ENCODE measurements at regions not wholly inside any gene's neighbourhood (a gene's known extent, or its start where the extent isn't known, plus 50 kb on each side); places are given as distances from the start of the nearest gene placed in this dataset.

DNA sequence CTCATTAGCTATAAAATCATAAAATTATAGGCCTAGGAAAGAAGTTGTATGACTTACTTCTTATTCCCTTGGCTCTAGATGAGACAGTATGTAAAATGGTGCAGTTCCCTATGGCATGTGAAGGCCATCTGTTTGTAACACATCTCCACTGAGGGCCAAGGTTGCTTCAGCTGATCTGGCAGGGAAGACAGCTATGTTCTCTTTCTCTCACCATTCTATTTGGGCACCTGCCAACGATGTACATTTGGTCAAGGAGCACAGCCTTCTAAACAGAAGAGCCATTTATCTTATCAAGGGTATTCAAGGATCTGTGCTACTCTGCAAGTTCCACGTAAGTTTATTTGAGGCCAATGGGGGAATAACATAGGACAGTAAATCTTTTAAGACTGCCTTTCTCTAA is 129.8 kb upstream of the TOM1L1 start:
- H3K9me3 ChIP-seq (ENCODE audit: insufficient read depth, low read length) = no peaks in the 10 kb centered on the region
- DNase-seq (ENCODE audit: low read depth, low spot score) = no peak
- H3K27me3 ChIP-seq (ENCODE audit: insufficient read depth, insufficient read length) = no peaks in the 10 kb centered on the region
- H3K4me1 ChIP-seq (ENCODE audit: insufficient read depth, insufficient read length) = no peaks in the 10 kb centered on the region
- no peak overlapping the region for H3K4me3 ChIP-seq (ENCODE audit: insufficient read length, low read depth)
- no peaks in the 10 kb centered on the region for H3K36me3 ChIP-seq (ENCODE audit: insufficient read depth, insufficient read length, low read length)
- no peak for TF ChIP-seq YY1 (IDR thresholded peaks at IDR 0.05; ENCODE audit: insufficient read depth, insufficient read length)
- no peak overlapping the region for H3K9ac ChIP-seq (ENCODE audit: insufficient read length, low read depth)

DNA sequence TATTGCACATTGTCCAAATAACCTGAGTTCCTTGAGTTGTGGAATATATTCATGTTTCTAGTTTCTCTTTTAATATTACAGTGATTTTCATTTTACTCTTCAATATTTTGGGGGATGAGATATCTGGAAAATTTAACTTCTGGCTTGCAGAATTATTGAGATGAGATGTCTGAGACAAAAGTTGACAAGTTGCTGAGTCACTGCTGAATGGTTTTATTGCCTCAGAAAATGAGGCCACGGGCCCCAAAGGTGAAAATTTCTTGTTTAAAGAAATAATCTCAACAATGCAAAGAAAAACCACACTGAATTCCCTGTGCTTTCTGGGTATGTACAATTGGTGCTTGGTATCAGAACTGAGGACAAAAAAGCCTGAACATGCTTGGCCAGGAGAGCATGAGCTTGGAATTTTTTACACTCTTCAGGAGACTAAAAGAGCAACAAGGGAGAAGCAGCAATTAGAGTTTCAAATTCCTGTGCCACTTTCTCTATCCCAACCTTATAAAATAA is 129.2 kb upstream of the TOM1L1 start:
- TF ChIP-seq ZNF274 (IDR thresholded peaks at IDR 0.05; ENCODE audit: low read depth, low read length) (no peak), SUZ12 (IDR thresholded peaks at IDR 0.05; ENCODE audit: extremely low read depth, insufficient read depth, insufficient read length) (no peak), YY1 (IDR thresholded peaks at IDR 0.05; ENCODE audit: insufficient read depth, insufficient read length) (no peak)
- no peaks in the 10 kb centered on the region for H3K9me3 ChIP-seq (ENCODE audit: insufficient read depth, low read length)
- H3K4me1 ChIP-seq (ENCODE audit: insufficient read depth, insufficient read length) = no peaks in the 10 kb centered on the region
- no peaks in the 10 kb centered on the region for H3K27me3 ChIP-seq (ENCODE audit: insufficient read depth, insufficient read length)
- no peak overlapping the region for H3K4me3 ChIP-seq (ENCODE audit: insufficient read length, low read depth)
- DNase-seq (ENCODE audit: low read depth, low spot score) = no peak
- H3K9ac ChIP-seq (ENCODE audit: insufficient read length, low read depth) = no peak overlapping the region
- no peaks in the 10 kb centered on the region for H3K36me3 ChIP-seq (ENCODE audit: insufficient read depth, insufficient read length, low read length)

DNA sequence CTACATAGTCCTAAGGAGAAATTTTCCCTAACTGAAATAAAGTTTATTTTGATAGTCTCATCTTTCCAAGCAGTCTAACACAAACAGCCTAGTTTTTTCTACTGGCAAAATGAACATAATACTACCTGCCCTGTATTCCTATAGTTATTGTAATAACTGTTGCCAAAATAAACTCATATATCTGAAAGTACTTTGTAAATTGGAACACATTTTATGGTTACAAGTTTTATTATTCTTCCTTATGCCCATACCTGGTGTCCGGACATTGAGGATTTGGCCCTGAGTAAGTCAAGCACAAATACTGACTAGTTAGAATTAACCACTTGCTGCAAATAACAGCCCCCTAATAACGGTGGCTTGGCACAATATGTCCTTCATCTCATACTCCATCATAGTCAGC is 120.4 kb upstream of the TOM1L1 start:
- Histone ChIP-seq H3K27me3 (ENCODE audit: insufficient read depth, insufficient read length) (no peaks in the 10 kb centered on the region), H3K9ac (ENCODE audit: insufficient read length, low read depth) (no peak overlapping the region), H3K4me3 (ENCODE audit: insufficient read length, low read depth) (no peak overlapping the region), H3K36me3 (ENCODE audit: insufficient read depth, insufficient read length, low read length) (no peaks in the 10 kb centered on the region), H3K4me1 (ENCODE audit: insufficient read depth, insufficient read length) (no peaks in the 10 kb centered on the region), H3K9me3 (ENCODE audit: insufficient read depth, low read length) (no peaks in the 10 kb centered on the region)
- TF ChIP-seq ZNF274 (IDR thresholded peaks at IDR 0.05; ENCODE audit: low read depth, low read length) = no peak
- no peak for TF ChIP-seq YY1 (IDR thresholded peaks at IDR 0.05; ENCODE audit: insufficient read depth, insufficient read length)
- no peak for TF ChIP-seq SUZ12 (IDR thresholded peaks at IDR 0.05; ENCODE audit: extremely low read depth, insufficient read depth, insufficient read length)
- DNase-seq (ENCODE audit: low read depth, low spot score) = no peak

GRCh38 chr17:54781389-54781788 is 119.3 kb upstream of the TOM1L1 start:
- Histone ChIP-seq H3K4me3 (ENCODE audit: insufficient read length, low read depth) (no peak overlapping the region), H3K9me3 (ENCODE audit: insufficient read depth, low read length) (no peaks in the 10 kb centered on the region), H3K27me3 (ENCODE audit: insufficient read depth, insufficient read length) (no peaks in the 10 kb centered on the region), H3K9ac (ENCODE audit: insufficient read length, low read depth) (no peak overlapping the region), H3K4me1 (ENCODE audit: insufficient read depth, insufficient read length) (no peaks in the 10 kb centered on the region), H3K36me3 (ENCODE audit: insufficient read depth, insufficient read length, low read length) (no peaks in the 10 kb centered on the region)
- TF ChIP-seq SUZ12 (IDR thresholded peaks at IDR 0.05; ENCODE audit: extremely low read depth, insufficient read depth, insufficient read length) = no peak
- TF ChIP-seq YY1 (IDR thresholded peaks at IDR 0.05; ENCODE audit: insufficient read depth, insufficient read length) = no peak
- no peak for TF ChIP-seq ZNF274 (IDR thresholded peaks at IDR 0.05; ENCODE audit: low read depth, low read length)
- DNase-seq (ENCODE audit: low read depth, low spot score) = no peak

DNA sequence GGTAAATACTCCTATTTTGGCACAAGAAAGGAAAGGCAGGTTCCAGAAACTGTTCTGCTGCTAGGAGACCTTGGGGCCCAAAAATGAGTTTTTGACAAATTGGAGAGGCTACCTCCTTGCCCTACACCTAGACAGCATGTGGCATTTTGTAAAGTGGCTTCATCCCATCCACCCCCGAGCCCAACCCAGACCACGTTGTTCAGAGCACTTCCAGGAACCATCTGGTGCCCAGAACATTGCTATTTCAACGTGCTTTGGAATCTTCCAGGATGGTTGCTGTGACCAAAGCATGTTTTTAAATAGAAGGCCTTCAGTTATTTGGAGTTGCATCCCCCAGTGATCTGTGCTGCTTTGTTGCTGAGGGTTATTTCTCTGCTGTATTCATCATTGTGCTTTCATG is 116.3 kb upstream of the TOM1L1 start:
- Histone ChIP-seq H3K4me3 (ENCODE audit: insufficient read length, low read depth) (no peak overlapping the region), H3K4me1 (ENCODE audit: insufficient read depth, insufficient read length) (no peaks in the 10 kb centered on the region), H3K36me3 (ENCODE audit: insufficient read depth, insufficient read length, low read length) (no peaks in the 10 kb centered on the region), H3K9ac (ENCODE audit: insufficient read length, low read depth) (no peak overlapping the region), H3K9me3 (ENCODE audit: insufficient read depth, low read length) (no peaks in the 10 kb centered on the region), H3K27me3 (ENCODE audit: insufficient read depth, insufficient read length) (no peaks in the 10 kb centered on the region)
- DNase-seq (ENCODE audit: low read depth, low spot score) = no peak
- no peak for TF ChIP-seq YY1 (IDR thresholded peaks at IDR 0.05; ENCODE audit: insufficient read depth, insufficient read length)
- TF ChIP-seq SUZ12 (IDR thresholded peaks at IDR 0.05; ENCODE audit: extremely low read depth, insufficient read depth, insufficient read length) = no peak
- TF ChIP-seq ZNF274 (IDR thresholded peaks at IDR 0.05; ENCODE audit: low read depth, low read length) = no peak

DNA sequence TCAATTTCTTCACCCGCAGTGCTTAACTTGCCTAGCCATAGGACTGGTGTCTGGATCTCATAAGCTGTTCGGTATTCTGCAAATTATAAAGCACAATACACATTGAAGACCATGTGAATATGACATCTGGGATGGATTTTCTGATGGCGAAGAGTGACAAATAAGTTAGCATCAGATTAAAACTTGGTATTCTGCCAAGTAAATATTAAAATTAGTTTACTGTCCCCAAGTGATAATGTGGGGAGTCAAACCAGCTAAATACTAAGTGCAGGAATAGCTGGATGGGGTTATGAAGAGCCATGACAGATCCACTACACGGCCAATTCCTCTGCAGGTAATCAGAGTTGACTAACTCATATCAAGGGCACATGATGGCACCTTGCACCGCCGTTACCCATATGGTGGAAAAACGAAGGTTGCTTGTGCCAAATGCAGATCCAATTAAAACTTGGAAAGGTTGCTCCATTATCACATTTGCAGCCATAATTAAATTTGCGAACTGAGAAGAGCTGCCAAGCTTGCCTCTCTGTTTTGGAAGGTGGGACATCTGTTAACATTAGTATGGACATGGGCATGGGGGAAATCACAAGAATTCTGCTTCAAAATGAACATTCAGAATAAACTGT is 114.9 kb upstream of the TOM1L1 start:
- no peaks in the 10 kb centered on the region for H3K36me3 ChIP-seq (ENCODE audit: insufficient read depth, insufficient read length, low read length)
- no peak overlapping the region for H3K4me3 ChIP-seq (ENCODE audit: insufficient read length, low read depth)
- TF ChIP-seq ZNF274 (IDR thresholded peaks at IDR 0.05; ENCODE audit: low read depth, low read length) = no peak
- DNase-seq (ENCODE audit: low read depth, low spot score) = no peak
- H3K4me1 ChIP-seq (ENCODE audit: insufficient read depth, insufficient read length) = no peaks in the 10 kb centered on the region
- no peaks in the 10 kb centered on the region for H3K9me3 ChIP-seq (ENCODE audit: insufficient read depth, low read length)
- H3K9ac ChIP-seq (ENCODE audit: insufficient read length, low read depth) = no peak overlapping the region
- H3K27me3 ChIP-seq (ENCODE audit: insufficient read depth, insufficient read length) = no peaks in the 10 kb centered on the region

DNA sequence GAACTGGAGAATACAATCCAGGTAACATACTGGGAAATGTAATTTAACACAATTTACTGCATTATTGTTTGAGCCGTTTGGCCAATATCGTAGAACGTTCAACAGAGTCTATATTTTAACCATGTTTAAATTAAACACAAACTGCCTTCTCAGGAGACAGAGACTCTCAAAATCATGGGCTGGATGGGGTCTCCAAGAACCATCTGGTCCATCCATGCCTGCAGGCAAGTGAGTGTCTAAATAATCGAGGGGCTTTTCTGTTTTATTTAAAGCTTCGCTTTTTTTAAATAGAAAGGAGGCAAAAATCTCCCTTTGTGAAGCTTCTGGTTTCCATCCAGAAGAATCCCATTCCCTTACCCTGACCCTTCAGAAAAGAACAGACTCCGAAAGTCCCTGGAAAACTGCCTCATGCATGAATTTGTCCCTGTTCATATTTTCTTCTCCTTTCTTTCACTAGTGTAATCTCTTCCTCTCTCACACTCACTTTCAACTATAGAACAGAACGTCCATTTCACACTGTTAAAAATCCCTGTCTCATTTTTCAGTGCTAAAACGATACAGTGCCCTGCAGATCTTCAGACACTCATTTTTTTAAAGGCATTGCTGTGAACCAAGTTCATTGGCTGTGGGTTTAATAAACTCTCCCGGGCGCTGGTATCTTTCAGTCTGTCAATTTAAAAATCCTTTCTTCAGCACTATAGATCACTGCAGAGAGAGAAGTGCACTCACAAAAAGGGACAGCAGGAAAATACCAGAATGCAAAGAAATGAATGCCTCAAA is 111.4 kb upstream of the TOM1L1 start:
- Histone ChIP-seq H3K27me3 (ENCODE audit: insufficient read depth, insufficient read length) (no peaks in the 10 kb centered on the region), H3K36me3 (ENCODE audit: insufficient read depth, insufficient read length, low read length) (no peaks in the 10 kb centered on the region), H3K9me3 (ENCODE audit: insufficient read depth, low read length) (peaks cover 5% of the 10 kb centered on the region; the same call in 1 of the 2 replicates), H3K4me1 (ENCODE audit: insufficient read depth, insufficient read length) (no peaks in the 10 kb centered on the region), H3K4me3 (ENCODE audit: insufficient read length, low read depth) (no peak overlapping the region), H3K9ac (ENCODE audit: insufficient read length, low read depth) (no peak overlapping the region)
- TF ChIP-seq SUZ12 (IDR thresholded peaks at IDR 0.05; ENCODE audit: extremely low read depth, insufficient read depth, insufficient read length) = no peak
- no peak for TF ChIP-seq ZNF274 (IDR thresholded peaks at IDR 0.05; ENCODE audit: low read depth, low read length)
- no peak for TF ChIP-seq YY1 (IDR thresholded peaks at IDR 0.05; ENCODE audit: insufficient read depth, insufficient read length)
- no peak for DNase-seq (ENCODE audit: low read depth, low spot score)
